Activated T-helper 17 cell treated with anti-CD3 and anti-CD28 coated beads, Interleukin-2, amount 50 U/mL, for 72 hours (primary cell): ENCODE measurements at regions not wholly inside any gene's neighbourhood (a gene's known extent, or its start where the extent isn't known, plus 50 kb on each side); places are given as distances from the start of the nearest gene placed in this dataset.
"Not testable (repeated sequence)": the region's sequence is repeated elsewhere in the genome, so short reads cannot be mapped to it uniquely, and the experiment has no call there.

Experiments
- ATAC-seq: fragments of 150-1000 bp; cut with Tn5 transposase; replicated peaks from 2 replicates; pipeline ENCODE4 v1.10.0; 2021; ENCODE audit warnings: mild to moderate bottlenecking, moderate library complexity
- H3K27ac Mint-ChIP-seq: one replicate; pipeline ENCODE4 v1.8.0; 2022; ENCODE audit warnings: mixed read lengths
- H3K27me3 Mint-ChIP-seq: one replicate; pipeline ENCODE4 v1.8.0; 2022; ENCODE audit warnings: mixed read lengths
- H3K36me3 Mint-ChIP-seq: one replicate; pipeline ENCODE4 v1.8.0; 2022; ENCODE audit warnings: low read depth, mild to moderate bottlenecking, mixed read lengths
- H3K4me1 Mint-ChIP-seq: one replicate; pipeline ENCODE4 v1.8.0; 2022; ENCODE audit warnings: mixed read lengths
- H3K4me3 Mint-ChIP-seq: one replicate; pipeline ENCODE4 v1.8.0; 2022; ENCODE audit warnings: mild to moderate bottlenecking, mixed read lengths
- H3K9me3 Mint-ChIP-seq: one replicate; pipeline ENCODE4 v1.8.0; 2022; ENCODE audit warnings: mixed read lengths

GRCh38 chr22:22068025-22068424, 85.4 kb upstream of the TOP3B start:
- H3K27me3 Mint-ChIP-seq: peaks cover 9% of the 10 kb centered on the region
- no peaks in the 10 kb centered on the region for H3K4me1 Mint-ChIP-seq
- H3K36me3 Mint-ChIP-seq: no peaks in the 10 kb centered on the region
- ATAC-seq: no peak
- no peak overlapping the region for H3K4me3 Mint-ChIP-seq
- H3K9me3 Mint-ChIP-seq: no peaks in the 10 kb centered on the region
- no peak overlapping the region for H3K27ac Mint-ChIP-seq

- Mint-ChIP-seq H3K27me3 (peaks cover 9% of the 10 kb centered on the region), H3K4me1 (no peaks in the 10 kb centered on the region), H3K36me3 (no peaks in the 10 kb centered on the region), H3K27ac (no peak overlapping the region), H3K4me3 (no peak overlapping the region), H3K9me3 (no peaks in the 10 kb centered on the region)
- ATAC-seq: no peak
Observed at GRCh38 chr22:22067192-22067591, 84.6 kb upstream of the TOP3B start.

GRCh38 chr22:22064580-22064979, 82.0 kb upstream of the TOP3B start:
- Mint-ChIP-seq H3K9me3 (no peaks in the 10 kb centered on the region), H3K36me3 (no peaks in the 10 kb centered on the region), H3K27ac (no peak overlapping the region), H3K4me1 (no peaks in the 10 kb centered on the region), H3K27me3 (peaks cover 8% of the 10 kb centered on the region), H3K4me3 (no peak overlapping the region)
- ATAC-seq: no peak

DNA sequence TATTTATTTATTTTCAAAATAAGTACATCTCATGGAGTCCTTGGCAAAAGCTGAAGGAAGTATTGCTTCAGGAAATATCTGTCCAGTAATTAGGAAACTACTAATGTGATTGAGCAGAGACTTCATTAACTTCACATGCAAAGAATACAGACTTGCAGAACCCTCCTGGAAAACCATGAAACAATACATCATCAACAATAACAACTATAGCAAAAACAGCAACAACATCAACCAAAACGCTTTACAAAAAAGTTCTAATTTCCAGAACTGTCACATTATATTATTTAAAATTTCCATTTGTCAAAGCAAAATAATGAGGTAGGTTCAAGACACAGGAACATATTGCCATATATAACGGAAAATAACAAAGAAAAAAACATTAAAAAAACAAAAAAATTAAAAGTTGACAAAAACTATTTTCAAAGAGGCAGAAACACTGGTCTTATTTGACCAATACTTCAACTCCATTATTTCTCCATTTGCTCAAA, 79.8 kb upstream of the TOP3B start:
- Mint-ChIP-seq H3K4me1 (no peaks in the 10 kb centered on the region), H3K27me3 (peaks cover 17% of the 10 kb centered on the region), H3K36me3 (no peaks in the 10 kb centered on the region), H3K9me3 (no peaks in the 10 kb centered on the region), H3K4me3 (no peak overlapping the region), H3K27ac (no peak overlapping the region)
- ATAC-seq: no peak

- peaks cover 20% of the 10 kb centered on the region for H3K27me3 Mint-ChIP-seq
- no peak overlapping the region for H3K27ac Mint-ChIP-seq
- H3K4me3 Mint-ChIP-seq: no peak overlapping the region
- no peaks in the 10 kb centered on the region for H3K9me3 Mint-ChIP-seq
- no peaks in the 10 kb centered on the region for H3K4me1 Mint-ChIP-seq
- no peaks in the 10 kb centered on the region for H3K36me3 Mint-ChIP-seq
- ATAC-seq: no peak
Observed at GRCh38 chr22:22061085-22062077, 78.8 kb upstream of the TOP3B start.

DNA sequence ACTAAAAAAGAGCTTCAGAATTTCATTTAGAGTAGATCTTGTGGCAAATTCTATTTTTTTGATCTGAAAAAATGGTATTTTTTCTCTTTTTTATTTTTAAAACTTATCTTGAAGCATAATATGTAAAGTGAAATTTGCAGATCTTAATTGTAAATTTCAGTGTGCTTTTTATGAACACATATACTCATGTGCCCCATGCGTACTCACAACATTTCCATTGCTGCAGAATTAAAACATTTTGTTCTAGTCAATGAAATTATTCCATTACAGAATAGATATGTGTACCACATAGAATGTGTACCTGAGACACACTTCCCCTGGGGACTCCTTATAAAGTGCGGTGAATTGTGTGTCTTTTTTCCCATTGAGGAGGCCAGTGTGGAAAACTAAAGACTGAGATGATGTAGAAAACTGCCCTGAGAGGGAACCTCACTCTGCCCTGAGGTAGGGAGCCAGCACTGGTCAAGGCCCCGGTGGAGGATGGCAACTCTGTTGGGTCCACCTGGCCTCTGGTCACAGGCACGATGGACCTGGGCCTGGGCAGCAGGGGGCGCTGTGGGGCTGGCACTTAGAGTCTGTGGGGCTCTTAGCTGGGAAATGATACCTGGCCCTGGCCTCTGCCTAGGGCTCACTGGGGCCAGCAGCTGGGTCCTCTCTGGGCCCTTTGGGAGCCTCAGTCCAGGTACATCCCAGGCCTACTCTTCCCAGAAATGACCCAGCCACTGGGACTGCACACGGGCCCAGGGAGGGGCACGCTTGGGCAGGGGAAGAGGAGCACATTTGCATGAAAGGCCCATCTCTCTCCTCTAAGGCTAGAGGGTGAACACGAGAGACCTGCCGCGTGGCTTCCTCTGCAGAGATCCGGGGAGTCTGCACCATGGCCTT, 77.9 kb upstream of the TOP3B start:
- Mint-ChIP-seq H3K4me1 (no peaks in the 10 kb centered on the region), H3K36me3 (no peaks in the 10 kb centered on the region), H3K9me3 (no peaks in the 10 kb centered on the region), H3K4me3 (no peak overlapping the region), H3K27ac (no peak overlapping the region), H3K27me3 (peaks cover 24% of the 10 kb centered on the region)
- ATAC-seq: peak; percentile 67

- H3K27me3 Mint-ChIP-seq: peaks cover 19% of the 10 kb centered on the region
- no peak for ATAC-seq
- H3K27ac Mint-ChIP-seq: no peak overlapping the region
- H3K4me3 Mint-ChIP-seq: no peak overlapping the region
- no peaks in the 10 kb centered on the region for H3K9me3 Mint-ChIP-seq
- no peaks in the 10 kb centered on the region for H3K36me3 Mint-ChIP-seq
- no peaks in the 10 kb centered on the region for H3K4me1 Mint-ChIP-seq
Observed at GRCh38 chr22:22059291-22060002, 76.9 kb upstream of the TOP3B start.

DNA sequence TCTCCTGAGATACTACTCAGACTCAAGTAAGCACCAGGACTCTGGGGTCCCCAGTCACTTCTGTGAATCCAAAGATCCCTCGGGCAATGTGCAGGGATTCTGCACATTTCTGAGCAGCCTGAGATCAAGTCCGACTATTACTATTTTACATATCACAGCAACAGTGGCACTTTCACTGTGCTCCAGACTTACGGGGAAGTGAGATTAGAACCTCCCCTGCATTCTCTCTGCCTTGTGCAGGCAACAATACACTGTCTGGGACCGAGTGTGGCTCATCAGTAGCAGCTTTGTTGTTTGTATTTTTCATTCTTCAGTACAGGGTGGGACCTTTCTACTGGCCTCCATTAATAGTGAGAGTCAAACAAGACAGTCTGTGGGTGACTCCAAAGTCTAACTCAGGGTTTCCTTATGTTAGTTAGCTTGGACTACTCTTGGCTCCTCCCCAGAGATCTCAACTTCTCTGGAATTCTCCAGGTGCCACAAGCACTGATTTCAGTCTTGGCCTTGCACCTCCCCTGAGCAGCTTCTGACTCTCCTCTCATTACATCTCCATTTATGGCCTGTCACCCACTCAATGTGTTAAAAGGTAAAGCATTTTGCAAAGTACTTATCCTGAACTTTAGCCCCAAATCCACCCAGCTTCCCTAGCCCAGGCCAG, 76.2 kb upstream of the TOP3B start:
- no peak overlapping the region for H3K4me3 Mint-ChIP-seq
- H3K9me3 Mint-ChIP-seq: no peaks in the 10 kb centered on the region
- peaks cover 25% of the 10 kb centered on the region for H3K27me3 Mint-ChIP-seq
- H3K27ac Mint-ChIP-seq: no peak overlapping the region
- no peak for ATAC-seq
- no peaks in the 10 kb centered on the region for H3K4me1 Mint-ChIP-seq
- H3K36me3 Mint-ChIP-seq: no peaks in the 10 kb centered on the region

DNA sequence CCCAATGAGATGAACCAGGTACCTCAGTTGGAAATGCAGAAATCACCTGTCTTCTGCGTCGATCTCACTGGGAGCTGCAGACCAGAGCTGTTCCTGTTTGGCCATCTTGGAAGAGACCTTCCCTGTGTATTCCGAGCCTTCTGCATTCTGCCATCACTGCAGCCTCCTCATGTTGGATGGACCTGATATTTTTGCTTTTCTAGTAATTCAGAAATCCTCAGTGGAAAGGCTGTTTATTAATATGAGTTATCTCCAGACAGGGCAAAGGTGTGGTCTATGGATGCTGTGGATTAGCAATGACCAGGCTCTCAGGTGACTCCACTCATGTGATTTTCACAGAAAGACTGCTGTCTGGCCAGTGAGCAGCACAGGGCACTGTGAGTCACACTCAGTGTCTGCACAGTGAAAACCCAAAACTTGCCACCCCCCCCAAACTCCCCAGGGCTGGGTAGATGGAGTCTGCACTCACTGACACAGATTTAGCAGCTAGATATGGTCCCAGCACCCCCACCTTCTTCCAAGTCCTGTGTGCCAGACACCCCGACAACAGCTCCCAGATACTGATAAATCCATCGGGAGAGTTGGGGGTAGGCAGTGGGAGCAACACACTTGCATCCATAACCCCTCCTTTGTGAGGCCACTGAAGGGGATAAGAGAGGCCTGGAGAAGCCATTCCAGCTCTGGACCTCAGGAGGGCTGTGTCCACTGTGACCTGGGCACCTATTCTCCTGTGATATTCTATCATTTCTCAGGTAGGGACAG, 75.2 kb upstream of the TOP3B start:
- peaks cover 25% of the 10 kb centered on the region for H3K27me3 Mint-ChIP-seq
- no peak overlapping the region for H3K27ac Mint-ChIP-seq
- no peak overlapping the region for H3K4me3 Mint-ChIP-seq
- no peaks in the 10 kb centered on the region for H3K9me3 Mint-ChIP-seq
- no peaks in the 10 kb centered on the region for H3K36me3 Mint-ChIP-seq
- no peaks in the 10 kb centered on the region for H3K4me1 Mint-ChIP-seq
- ATAC-seq: no peak

GRCh38 chr22:22056809-22057594, 74.4 kb upstream of the TOP3B start:
- peaks cover 25% of the 10 kb centered on the region for H3K27me3 Mint-ChIP-seq
- not testable (repeated sequence) for H3K36me3 Mint-ChIP-seq, H3K9me3 Mint-ChIP-seq, H3K4me1 Mint-ChIP-seq, H3K4me3 Mint-ChIP-seq, ATAC-seq, H3K27ac Mint-ChIP-seq

DNA sequence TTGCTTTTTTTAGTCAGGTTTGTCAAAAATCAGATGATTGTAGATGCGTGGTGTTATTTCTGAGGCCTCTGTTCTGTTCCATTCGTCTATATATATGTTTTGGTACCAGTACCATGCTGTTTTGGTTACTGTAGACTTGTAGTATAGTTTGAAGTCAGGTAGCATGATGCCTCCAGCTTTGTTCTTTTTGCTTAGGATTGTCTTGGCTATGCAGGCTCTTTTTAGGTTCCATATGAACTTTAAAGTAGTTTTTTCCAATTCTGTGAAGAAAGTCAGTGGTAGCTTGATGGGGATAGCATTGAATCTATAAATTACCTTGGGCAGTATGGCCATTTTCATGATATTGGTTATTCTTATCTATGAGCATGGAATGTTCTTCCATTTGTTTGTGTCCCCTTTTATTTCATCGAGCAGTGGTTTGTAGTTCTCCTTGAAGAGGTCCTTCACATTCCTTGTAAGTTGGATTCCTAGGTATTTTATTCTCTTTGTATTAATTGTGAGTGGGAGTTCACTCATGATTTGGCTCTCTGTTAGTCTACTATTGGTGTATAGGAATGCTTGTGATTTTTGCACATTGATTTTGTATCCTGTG, 70.1 kb upstream of the TOP3B start:
- H3K9me3 Mint-ChIP-seq, H3K27ac Mint-ChIP-seq, H3K4me1 Mint-ChIP-seq, H3K4me3 Mint-ChIP-seq, ATAC-seq, H3K36me3 Mint-ChIP-seq: not testable (repeated sequence)
- H3K27me3 Mint-ChIP-seq: peaks cover 28% of the 10 kb centered on the region

GRCh38 chr22:22051032-22051431, 68.4 kb upstream of the TOP3B start:
- H3K4me1 Mint-ChIP-seq, H3K27ac Mint-ChIP-seq, H3K36me3 Mint-ChIP-seq, H3K9me3 Mint-ChIP-seq, H3K4me3 Mint-ChIP-seq, ATAC-seq: not testable (repeated sequence)
- peaks cover 28% of the 10 kb centered on the region for H3K27me3 Mint-ChIP-seq
